ENCODE measurements at regions not wholly inside any gene's neighbourhood (a gene's known extent, or its start where the extent isn't known, plus 50 kb on each side); places are given as distances from the start of the nearest gene placed in this dataset.

DNA sequence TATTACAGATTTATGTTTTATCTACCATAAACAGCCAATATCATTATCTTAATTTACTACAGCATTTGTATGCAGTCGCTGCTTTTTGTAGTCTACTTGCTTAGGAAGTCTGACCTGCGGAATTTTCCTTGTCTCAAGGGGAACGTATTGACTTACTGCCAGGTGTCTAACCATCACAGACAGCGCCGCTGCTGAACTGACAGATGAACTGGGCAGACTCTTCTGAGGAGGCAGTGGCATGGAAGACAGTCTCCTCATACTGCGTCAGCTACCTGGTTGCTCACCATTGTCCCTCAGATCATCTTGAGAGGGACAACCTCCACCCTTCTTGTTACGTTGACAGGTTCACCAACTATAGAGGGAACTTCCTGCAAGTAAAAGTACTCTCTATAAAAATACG is 574.3 kb upstream of the ZNF462 start:
- Histone ChIP-seq H3K27ac (no peak overlapping the region), H3K27me3 (no peaks in the 10 kb centered on the region), H3K4me3 (no peak overlapping the region), H3K4me1 (peaks cover 0 to 6% of the 10 kb centered on the region in 2 donors), H3K36me3 (no peaks in the 10 kb centered on the region), H3K9me3 (no peaks in the 10 kb centered on the region)
- no peak for DNase-seq (ENCODE audit: low spot score)
- TF ChIP-seq, protein P1, sequence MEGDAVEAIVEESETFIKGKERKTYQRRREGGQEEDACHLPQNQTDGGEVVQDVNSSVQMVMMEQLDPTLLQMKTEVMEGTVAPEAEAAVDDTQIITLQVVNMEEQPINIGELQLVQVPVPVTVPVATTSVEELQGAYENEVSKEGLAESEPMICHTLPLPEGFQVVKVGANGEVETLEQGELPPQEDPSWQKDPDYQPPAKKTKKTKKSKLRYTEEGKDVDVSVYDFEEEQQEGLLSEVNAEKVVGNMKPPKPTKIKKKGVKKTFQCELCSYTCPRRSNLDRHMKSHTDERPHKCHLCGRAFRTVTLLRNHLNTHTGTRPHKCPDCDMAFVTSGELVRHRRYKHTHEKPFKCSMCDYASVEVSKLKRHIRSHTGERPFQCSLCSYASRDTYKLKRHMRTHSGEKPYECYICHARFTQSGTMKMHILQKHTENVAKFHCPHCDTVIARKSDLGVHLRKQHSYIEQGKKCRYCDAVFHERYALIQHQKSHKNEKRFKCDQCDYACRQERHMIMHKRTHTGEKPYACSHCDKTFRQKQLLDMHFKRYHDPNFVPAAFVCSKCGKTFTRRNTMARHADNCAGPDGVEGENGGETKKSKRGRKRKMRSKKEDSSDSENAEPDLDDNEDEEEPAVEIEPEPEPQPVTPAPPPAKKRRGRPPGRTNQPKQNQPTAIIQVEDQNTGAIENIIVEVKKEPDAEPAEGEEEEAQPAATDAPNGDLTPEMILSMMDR (IDR thresholded peaks at IDR 0.05): no peak

- TF ChIP-seq, protein P1 (IDR thresholded peaks at IDR 0.05): no peak
- Histone ChIP-seq H3K9me3 (no peaks in the 10 kb centered on the region), H3K4me1 (peaks cover 0 to 6% of the 10 kb centered on the region in 2 donors), H3K4me3 (no peak overlapping the region), H3K27me3 (no peaks in the 10 kb centered on the region), H3K27ac (no peak overlapping the region), H3K36me3 (no peaks in the 10 kb centered on the region)
- DNase-seq (ENCODE audit: low spot score): no peak
Measured at GRCh38 chr9:106291786-106292185, 571.2 kb upstream of the ZNF462 start.

DNA sequence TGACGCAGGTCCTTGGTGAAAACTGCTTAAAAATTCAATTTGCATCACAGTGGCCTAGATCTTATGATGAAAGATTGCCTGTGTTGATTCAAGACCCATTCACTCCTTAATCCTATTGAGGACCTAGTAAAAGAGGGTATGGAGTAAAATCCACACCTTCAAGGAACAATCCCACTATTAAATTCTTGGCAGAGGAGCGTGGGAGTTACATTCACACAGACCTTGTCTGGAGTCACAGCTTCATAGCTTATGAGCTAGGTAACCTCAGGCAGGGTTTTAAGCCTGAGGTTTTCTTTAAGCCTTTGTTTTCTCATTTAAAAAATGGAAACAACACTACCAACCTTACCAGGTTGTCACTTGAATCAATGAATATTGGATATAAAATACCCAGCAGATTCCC is 566.5 kb upstream of the ZNF462 start:
- Histone ChIP-seq H3K27ac (no peak overlapping the region), H3K4me3 (no peak overlapping the region), H3K4me1 (no peaks in the 10 kb centered on the region), H3K9me3 (no peaks in the 10 kb centered on the region), H3K27me3 (no peaks in the 10 kb centered on the region), H3K36me3 (no peaks in the 10 kb centered on the region)
- DNase-seq (ENCODE audit: low spot score): no peak
- TF ChIP-seq, protein P1 (IDR thresholded peaks at IDR 0.05): no peak

- Histone ChIP-seq H3K27me3 (no peaks in the 10 kb centered on the region), H3K9me3 (no peaks in the 10 kb centered on the region), H3K27ac (no peak overlapping the region), H3K36me3 (no peaks in the 10 kb centered on the region), H3K4me3 (no peak overlapping the region), H3K4me1 (no peaks in the 10 kb centered on the region)
- TF ChIP-seq, protein P1 (IDR thresholded peaks at IDR 0.05): no peak
- no peak for DNase-seq (ENCODE audit: low spot score)
Measured at GRCh38 chr9:106298997-106299396, 564.0 kb upstream of the ZNF462 start.

- no peaks in the 10 kb centered on the region for H3K27me3 ChIP-seq
- TF ChIP-seq, protein P1 (IDR thresholded peaks at IDR 0.05): no peak
- H3K4me1 ChIP-seq: peaks cover 0 to 7% of the 10 kb centered on the region in 2 donors
- no peak for DNase-seq (ENCODE audit: low spot score)
- no peaks in the 10 kb centered on the region for H3K36me3 ChIP-seq
- H3K4me3 ChIP-seq: no peak overlapping the region
- H3K9me3 ChIP-seq: no peaks in the 10 kb centered on the region
- H3K27ac ChIP-seq: no peak overlapping the region
Measured at GRCh38 chr9:106304401-106304920, 558.5 kb upstream of the ZNF462 start.

DNA sequence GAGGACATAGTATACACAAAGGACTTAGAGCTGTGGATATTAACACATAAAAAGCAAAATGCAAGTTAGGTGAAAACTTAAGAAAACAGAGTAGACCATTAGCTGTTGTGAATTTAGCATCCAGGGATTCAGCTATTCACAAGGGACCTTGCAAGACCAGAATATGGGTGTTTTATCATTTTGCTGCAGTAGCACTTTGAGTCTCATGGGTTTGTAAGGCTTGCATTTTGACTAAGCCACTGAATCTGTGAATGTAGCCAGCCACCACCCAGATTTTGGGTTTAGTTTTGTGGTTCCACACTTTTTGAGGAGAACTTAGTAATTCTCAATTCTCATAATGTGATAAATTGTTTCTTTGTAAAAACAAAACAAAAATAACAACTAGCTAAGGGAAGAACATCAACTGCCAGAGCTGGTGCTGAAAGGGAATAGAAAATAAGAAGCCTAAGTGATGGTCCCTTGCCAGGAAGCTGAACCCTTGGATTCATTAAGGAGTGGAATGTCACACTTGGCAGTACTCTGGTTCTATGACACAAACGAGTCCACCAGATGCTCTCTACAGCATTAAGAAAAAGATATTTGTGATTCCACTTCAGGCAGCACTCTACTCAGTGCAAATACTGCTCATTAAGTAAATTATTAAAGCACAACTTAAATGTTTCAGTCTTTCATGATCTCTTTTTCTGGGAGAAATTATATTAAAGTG is 557.4 kb upstream of the ZNF462 start:
- H3K36me3 ChIP-seq: no peaks in the 10 kb centered on the region
- no peak overlapping the region for H3K4me3 ChIP-seq
- no peak overlapping the region for H3K27ac ChIP-seq
- peaks cover 0 to 7% of the 10 kb centered on the region in 2 donors for H3K4me1 ChIP-seq
- H3K9me3 ChIP-seq: no peaks in the 10 kb centered on the region
- TF ChIP-seq, protein P1 (IDR thresholded peaks at IDR 0.05): no peak
- DNase-seq (ENCODE audit: low spot score): no peak
- H3K27me3 ChIP-seq: no peaks in the 10 kb centered on the region

All from right atrium auricular region (tissue), 2 donors.